NCI-H128 (cell line): ENCODE measurements at regions not wholly inside any gene's neighbourhood (a gene's known extent, or its start where the extent isn't known, plus 50 kb on each side); places are given as distances from the start of the nearest gene placed in this dataset.

Source experiments
- DNase-seq: peaks from one replicate; lab custom pipeline; 2025; ENCODE audit not compliant: unreplicated experiment; lab: John Stamatoyannopoulos, UW

DNA sequence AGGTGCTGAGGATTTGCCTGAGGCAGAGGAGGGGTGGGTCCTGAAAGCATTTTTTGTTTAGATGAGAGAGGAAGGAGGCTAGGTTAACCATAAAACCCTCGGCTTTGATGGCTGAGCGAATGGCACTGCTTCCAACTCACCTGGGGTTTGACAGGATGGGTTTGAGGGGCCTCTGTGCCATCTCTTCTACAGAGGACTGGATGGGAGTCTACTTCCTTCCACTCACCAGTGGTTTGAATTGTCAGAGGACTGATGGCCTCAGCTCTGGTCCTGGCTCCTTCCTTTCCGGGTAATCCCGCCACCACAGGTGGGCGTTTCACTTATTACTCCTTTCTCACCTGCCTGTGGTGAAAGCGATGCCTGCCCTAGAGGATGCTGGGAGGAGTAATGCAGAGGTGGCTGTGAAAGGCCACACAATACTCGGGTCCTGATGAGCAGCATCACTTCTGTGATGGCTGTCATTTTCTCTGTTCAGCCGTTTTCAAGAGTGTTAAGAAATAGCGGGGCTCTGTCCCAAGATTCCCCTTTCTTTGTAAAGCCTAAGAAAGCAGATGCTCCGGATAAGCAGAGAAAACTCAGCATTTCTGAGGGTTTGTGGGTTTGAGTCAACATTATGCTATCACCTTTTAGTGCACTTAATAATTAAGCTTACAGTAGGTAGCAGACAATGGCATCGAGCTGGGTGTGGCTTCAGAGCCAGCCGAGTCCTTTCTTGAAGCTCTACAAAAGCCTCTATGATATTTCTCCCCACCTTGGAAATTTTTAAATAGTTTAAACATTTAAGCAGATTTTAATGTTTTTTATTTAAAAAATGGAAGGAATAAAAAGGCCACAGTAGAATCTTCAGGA is 220.7 kb downstream of the HLX start:
- DNase-seq: no peak

DNA sequence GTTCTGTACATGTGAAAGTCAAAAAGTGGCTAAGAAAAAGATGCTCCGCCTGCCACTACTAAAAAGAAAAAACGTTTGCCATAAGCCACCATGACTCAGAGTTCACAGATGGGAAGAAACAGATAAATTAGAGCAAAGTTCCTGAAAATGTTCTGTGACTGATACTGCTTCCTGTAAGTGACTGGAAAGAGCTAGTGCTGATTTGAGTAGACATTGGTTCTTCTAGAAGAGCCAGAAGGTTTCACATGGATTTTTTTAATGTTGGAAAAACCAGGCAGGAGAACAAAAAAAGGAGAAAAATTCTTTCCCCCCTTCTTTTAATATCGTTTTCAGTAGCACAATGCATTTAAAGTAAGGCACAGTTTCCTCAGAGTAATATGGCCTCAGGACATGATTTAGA is 221.4 kb downstream of the HLX start:
- DNase-seq: no peak

DNA sequence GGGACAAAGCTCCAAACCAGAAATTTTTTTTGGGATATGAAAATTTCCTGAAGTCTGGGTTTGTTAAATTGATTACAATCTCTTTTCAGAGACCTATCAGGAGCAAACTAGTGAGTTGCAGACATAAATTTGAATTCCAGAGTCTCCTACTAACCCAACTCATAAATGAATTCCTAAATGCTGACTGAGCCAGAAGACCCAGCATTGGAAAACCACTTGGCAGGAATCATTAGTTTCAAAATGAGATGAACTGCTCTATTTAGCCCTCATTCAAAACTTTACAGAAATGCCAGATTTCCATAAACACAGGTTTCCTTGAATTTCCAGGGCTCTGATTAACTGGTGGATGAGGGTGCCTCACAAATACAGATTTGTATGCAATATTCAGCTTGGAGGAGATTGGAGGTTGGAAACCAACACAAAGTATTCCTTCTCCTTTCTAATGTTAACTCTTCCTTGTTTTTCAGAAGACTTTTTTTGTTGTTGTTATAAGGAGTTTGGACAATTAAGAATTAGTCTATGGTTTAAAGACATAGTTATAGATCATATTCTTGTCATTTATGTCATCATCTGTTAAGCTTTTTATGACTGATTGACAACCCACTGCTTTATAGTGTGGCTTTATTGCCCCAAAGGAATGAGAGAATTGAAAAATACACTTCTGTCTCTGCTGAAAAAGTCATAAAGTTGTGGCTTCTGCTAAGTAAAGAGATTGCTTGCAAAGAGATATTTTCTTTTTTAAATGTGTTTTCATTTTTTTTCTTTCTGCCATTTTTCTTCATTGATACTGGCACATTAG is 222.8 kb downstream of the HLX start:
- DNase-seq: no peak

DNA sequence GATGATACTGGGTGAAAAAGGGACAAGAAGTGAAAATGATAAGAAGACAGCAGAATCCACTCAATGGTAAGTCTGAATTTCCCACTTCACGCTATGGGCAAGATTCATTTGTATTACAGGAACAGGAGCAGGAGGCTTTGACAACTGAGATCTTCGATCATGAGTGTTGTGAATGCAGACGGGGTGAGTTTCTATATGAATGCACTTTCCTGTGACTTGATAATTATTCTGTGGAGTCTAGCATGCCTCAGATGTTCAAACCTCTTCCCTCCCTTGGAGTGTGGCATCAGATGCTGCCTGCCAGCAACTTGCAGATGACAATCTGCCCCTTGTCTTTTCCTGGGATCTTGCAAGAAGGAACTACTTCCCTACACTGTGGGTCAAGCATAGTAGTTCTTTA is 225.4 kb downstream of the HLX start:
- no peak for DNase-seq

DNA sequence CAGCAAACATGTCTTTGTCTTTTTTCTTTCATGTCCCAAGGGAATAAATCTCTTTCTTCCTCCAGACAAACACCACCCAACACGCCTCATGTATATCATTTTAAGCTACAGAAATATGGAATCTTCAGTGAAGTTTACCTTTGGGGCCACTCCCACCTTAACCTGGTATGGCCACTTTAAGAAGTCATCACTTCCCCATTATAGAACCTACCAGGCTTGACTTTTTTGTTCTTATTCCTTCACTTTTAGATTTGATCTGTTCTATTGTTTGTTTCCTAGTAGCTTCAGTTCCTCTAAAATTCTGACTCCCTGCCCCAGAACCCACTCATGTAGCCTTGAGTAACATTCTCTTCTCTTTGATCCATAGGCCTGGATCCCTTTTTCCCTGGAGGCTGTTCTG is 226.3 kb downstream of the HLX start:
- no peak for DNase-seq

DNA sequence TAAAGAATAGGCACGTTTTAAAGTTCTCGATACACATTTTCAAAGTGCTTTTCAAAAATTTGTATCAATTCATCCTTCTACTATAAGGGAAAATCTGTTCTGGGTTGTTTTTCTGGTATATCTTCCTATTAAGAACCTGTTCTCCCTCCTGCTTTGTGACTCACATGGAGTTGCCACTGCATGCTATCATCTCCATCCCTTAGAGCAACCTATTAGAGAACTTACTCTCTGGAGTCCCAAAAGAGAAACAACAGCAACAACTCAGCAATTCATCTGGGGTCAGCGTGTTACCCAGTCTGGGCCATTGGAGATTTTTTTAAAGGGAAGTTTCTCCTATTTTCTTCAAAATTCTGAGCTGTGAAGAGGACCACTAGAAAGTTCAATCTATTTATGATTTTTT is 227.4 kb downstream of the HLX start:
- DNase-seq: no peak

DNA sequence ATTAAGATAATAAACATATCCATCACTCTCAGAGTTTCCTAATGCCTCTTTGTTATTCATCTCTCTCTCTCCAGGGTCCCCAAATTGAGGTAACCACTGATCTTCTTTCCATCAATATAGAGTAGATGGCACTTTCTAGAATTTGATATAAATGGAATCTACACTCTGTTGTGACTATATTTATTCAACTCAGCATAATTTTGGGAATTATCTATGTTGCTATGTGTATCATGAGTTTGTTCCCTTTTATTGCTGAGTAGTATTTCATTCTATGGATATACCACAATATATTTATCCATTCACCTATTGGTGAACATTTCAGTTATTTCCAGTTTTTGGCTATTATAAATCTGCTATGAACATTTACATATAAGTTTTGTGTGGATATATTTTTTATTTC is 230.7 kb downstream of the HLX start:
- DNase-seq: no peak

DNA sequence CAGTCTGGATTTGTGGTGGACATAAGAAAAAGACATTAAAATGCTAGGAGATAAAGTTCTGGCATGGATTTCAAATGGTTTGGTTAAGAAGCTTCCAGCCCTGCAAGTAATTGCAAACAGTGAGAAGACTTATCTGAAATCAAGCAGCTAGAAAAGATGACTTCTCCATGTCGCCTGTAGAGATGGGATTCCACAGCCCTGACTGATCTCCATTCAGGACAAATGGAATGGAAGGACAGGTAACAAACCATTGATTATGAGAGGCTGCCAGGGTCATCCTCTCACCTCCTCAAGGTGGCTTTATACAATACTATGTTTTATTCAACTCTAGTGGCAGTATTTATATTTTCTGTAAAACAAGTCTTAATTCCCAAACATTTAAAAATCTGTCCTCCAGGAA is 237.9 kb downstream of the HLX start:
- no peak for DNase-seq

DNA sequence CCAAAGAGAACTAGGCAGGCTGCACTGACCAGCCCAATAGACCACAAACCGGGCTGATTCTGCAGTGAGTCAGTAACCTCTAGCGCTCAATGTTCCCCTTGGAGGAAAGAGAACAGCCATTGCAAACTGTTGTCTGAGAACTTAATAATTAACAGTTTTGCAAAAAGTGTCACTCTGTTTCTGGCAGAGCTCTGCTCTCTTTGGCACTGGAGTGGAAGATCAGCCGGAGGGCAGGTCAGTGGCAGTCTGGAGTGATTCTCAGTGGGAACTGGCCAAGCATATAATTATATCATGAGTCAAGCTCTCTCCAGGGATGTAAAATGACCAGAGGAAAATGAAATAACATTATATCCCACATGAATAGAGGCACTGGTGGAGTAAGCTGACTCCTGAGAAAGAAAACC is 238.3 kb downstream of the HLX start:
- DNase-seq: no peak

DNA sequence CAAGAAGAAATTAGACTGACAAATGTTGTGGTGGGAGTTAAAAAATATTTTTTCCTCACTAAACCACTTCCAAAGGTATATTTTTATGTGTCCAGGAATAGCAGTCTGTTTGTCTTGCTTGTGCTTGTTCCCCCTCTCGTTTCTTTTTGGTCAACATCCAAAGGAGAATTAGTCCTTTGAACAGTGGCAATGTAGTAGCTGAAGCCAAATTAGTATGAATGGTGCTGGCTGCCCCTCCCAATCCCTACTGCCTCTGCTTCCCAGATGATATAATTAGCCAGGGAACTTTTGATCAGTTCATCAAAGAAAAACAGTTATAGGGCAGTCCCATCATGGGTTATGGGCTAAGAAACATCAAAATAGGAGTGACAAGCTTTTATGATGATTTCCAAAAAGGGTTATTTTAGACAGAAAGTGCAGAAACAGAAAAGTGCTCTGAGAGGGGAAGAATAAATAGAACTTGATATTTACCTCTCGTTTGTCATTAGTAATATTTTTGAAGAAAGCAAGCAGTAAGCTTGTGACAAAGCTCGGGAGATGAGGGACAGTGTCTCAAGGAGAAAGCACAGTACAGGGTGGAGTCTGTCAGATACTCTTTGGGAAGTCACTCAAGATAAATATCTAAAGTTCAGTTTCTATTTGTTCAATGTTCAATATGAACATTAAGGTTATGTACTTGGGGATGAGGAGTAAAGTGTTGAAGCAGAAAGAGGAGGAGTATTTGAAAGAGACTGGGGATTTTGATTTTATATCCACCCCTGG is 239.1 kb downstream of the HLX start:
- no peak for DNase-seq

DNA sequence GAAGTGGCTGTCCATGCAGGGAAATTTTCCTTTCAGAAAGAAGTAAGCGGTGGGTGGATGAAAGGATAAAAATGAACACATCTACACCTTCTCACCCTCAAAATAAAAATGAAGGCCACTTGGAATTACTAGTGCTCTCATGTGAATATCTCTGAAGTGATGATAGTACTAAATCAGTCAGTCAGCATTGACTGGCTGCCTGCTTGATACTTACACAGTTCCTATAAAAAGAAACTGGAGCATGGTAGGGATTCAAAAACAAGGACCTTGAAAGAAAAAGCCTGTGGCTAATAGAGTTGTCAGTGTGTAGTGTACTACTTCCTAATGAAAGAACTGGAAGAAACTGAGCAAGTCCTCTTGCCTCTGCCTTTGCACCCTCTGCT is 239.7 kb downstream of the HLX start:
- no peak for DNase-seq

DNA sequence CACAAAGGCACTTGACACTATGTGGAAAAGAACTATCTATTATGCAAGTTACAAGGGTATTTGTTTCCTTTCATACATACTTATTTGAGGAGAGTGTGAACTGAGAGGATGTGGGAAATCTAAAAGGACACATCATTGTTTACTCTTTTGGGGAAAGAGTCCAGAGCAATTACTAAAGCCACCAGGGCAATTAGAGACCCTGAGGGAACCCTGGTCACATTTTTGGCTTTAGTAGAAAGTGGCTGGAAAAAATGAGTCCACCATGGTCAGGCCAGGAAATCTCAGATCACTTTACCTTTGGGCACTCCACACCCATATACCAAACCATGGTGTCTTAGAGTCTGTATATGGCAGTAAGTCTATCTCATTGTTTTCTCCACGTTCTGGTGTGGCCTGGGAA is 243.3 kb downstream of the HLX start:
- DNase-seq: no peak

DNA sequence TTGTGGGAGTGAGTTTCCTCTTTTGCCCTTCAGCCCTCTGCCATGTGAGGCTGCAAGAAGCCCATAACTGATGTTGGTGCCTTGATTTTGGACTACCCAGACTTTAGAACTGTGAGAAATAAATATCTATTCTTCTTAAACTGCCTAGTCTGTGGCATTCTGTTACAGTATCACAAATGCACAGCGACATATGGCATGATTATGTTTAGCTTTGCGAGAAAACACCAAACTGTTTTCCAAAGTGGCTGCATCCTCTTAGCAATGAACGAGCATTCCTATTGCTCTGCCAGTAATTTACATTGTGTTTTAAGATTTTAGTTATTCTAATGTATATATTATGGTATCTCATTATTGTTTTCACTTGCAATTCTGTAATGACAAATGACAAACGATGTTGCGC is 246.7 kb downstream of the HLX start:
- no peak for DNase-seq

DNA sequence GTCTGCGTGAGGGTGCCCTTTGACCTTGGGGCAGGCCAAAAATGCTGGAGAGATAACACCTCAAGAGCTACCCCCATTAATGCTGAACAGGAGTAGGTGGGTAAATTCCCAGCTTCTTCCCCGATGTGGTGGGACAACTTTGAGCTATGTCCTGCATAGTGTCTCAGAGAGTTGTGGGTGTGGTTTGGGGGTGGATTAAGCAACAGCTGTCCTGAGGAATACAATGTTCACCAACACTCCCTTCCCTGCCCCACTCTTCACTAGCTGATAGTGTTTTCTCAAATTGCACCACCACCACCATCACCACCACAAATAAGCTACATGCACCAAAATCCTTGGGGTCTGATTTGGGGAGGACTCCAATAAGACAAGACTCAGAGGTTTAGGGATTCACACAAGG is 258.4 kb downstream of the HLX start:
- DNase-seq: no peak

DNA sequence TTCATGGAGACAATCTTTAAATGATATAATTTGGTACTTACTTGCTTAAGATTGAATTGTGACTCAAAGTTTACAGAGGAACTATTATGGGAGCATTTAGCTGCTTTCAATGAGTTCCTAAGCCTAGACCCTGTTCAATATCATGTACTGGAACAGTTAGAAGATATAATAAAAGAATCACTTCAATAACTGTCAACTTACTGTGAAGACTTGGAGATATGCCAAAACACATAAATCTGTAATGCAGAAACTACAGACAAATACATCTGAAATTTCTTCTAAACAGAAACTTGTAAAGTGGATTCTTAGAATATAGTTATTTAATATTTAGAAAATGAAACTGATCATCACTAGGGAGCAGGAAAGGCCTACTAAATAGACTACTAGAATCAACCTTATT is 259.3 kb downstream of the HLX start:
- no peak for DNase-seq

DNA sequence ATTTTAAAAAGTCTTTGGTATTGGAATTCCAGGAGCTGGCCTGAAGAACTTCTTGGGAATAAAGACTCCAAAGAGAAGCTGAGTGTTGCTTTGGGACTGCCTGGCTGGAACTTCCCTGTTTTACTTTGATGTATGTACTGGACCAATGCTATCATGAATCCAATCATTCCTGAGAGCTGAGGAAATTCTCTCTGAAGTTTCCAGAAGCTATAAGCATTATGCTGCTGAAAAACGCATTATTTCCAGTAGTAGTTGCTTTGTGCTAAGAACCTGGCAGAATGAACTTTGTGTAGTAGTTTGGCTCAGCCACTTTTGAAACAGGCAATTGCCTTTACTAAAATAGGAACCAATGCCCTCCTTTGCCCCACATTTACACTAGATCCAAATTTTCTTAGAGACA is 260.7 kb downstream of the HLX start:
- DNase-seq: no peak

DNA sequence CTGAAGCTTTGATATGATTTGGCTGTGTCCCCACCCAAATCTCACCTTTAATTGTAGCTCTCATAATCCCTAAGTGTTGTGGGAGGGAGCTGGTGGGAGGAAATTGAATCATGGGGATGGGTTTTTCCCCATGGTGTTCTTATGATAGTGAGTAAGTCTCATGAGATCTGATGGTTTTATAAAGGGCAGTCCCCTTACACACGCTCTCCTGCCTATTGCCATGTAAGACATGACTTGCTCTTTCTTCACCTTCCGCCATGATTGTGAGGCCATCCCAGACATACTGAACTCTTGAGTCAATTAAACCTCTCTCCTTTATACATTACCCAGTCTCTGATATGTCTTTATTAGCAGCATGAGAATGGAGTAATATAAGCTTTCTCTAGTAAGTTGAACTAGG is 261.9 kb downstream of the HLX start:
- DNase-seq: no peak

DNA sequence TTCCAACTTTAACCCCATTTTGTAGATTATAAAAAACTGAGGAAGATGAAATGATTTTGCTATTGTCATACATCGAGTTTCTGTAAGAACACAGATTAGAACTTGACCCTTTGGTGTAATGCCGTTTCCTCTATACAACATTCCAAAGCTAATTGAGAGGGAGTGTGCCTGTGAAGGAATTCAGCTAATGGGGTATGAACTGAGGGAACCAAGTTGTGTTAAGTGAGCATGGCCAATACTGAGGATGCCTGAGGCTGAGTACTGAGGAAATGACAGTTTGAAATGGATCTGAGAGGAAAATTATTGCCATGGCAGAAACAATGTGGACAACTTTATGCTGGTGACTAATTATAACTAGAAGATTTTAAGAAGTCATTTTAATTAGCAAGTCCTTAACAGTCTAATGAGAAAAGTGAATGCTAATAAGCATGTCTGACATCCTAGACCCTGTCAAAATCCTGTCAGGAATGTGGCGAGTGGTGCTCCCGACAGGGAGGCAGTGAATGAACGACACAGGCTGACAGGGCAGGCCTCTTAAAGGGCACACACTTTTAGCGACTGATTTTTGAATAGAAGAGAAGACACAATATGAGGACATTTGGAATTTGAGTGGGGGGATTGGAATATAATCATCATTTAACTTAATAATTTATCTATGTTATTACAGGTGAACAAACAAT is 262.5 kb downstream of the HLX start:
- DNase-seq: no peak

DNA sequence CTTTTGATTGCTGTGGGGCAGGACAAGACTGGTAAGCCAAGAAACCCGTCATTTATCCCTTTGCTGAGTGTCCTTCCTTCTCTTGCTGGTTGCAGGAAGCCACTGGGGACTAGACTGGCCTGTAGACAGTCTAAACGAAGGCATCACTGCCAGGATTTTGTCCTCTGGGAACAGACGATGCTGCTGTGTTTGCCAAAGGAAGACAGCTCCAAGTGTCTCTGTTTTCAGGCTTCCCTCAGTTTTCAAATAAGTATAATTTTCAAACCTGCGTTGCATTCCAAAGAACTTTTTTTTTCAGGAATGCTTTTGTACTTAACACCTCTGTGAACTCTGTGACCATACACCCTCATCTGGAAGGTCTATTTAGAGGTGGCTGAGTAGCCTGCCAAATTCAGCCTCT is 269.4 kb downstream of the HLX start:
- no peak for DNase-seq

DNA sequence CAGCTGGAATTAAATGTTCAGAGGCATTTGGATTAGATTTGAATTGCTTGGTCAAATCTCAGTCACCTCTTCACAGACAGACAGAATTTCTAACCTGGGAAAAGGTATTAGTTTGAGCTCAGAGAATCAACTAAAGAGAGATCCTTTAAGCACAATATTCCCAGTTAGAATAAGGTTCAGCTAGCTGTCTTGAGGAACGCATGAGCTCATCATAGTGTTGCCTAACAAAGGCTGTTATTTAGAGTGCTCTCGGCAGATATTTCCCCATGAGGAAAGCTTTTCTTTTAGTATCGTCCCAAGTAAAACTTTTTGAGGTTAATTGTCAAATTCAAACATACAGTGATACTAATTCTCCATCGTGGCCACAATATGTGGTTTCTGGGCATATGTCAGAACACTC is 269.9 kb downstream of the HLX start:
- no peak for DNase-seq

DNA sequence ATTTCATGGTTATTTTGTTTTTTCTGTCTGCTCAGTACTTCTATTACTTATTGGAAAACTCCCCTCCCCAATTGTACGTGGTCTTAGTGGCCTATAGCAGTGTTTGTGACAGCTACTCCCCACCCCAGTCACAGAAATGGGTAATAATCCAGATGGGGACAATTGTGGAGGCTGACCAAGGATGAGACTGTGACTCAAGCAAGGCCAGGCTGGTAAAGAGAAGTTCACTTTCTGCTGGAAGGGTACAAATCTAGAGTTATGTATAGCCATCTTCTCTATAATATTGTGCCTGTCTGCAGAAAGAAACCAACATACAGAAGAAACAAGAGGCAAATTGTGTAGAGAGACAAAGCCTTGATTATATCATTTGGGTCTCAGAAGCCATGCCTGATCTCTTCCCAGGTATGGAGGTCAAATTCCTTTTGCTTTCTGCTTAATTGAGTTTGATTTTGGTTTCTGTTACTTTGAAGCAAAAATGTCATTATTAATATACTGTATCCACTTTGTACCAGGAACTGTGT is 270.4 kb downstream of the HLX start:
- no peak for DNase-seq
